NB4 (cell line): ENCODE measurements at regions not wholly inside any gene's neighbourhood (a gene's known extent, or its start where the extent isn't known, plus 50 kb on each side); places are given as distances from the start of the nearest gene placed in this dataset.
A peak's percentile ranks its signal among the peaks of the same experiment; 100 is the strongest.
"Not testable (repeated sequence)": the region's sequence is repeated elsewhere in the genome, so short reads cannot be mapped to it uniquely, and the experiment has no call there.

Source experiments
- DNase-seq: peaks from one replicate; pipeline ENCODE4 v3.0.0; 2010; ENCODE audit warnings: low read depth
- H3K4me3 ChIP-seq: one replicate; pipeline ENCODE4 v1.5.1; 2011; ENCODE audit warnings: mild to moderate bottlenecking, low read depth, low read length, moderate library complexity
- CTCF ChIP-seq: IDR thresholded peaks from one replicate; pipeline ENCODE4 v1.5.1; 2012; ENCODE audit warnings: low read depth, low read length
- MAX ChIP-seq: IDR thresholded peaks from 2 replicates; pipeline ENCODE4 v1.6.1; 2011; ENCODE audit warnings: low read depth, low read length
- MYC ChIP-seq: IDR thresholded peaks from 2 replicates; pipeline ENCODE4 v1.6.1; 2011; ENCODE audit warnings: low read depth, low read length
- POLR2A ChIP-seq: IDR thresholded peaks from 2 replicates; pipeline ENCODE4 v1.6.1; 2011; ENCODE audit warnings: mild to moderate bottlenecking; ENCODE audit not compliant: insufficient read length; ENCODE audit errors: extremely low read depth

GRCh38 chr2:236915726-236916125 lies 170.0 kb upstream of the COPS8 start:
- TF ChIP-seq MAX (no peak), MYC (no peak), CTCF (no peak), POLR2A (no peak)
- H3K4me3 ChIP-seq, result no peak overlapping the region
- no peak for DNase-seq

GRCh38 chr2:236916181-236916580 lies 169.5 kb upstream of the COPS8 start:
- no peak for TF ChIP-seq POLR2A
- no peak for TF ChIP-seq MYC
- no peak for TF ChIP-seq MAX
- no peak for TF ChIP-seq CTCF
- DNase-seq, result no peak
- no peak overlapping the region for H3K4me3 ChIP-seq

GRCh38 chr2:236916651-236917050 lies 169.0 kb upstream of the COPS8 start:
- no peak for DNase-seq
- no peak overlapping the region for H3K4me3 ChIP-seq
- TF ChIP-seq CTCF, result no peak
- TF ChIP-seq MAX, result no peak
- no peak for TF ChIP-seq MYC
- TF ChIP-seq POLR2A, result no peak

GRCh38 chr2:236917164-236917563 lies 168.5 kb upstream of the COPS8 start:
- no peak for DNase-seq
- no peak overlapping the region for H3K4me3 ChIP-seq
- TF ChIP-seq MAX, result no peak
- no peak for TF ChIP-seq MYC
- TF ChIP-seq CTCF, result no peak
- TF ChIP-seq POLR2A, result no peak

GRCh38 chr2:236918545-236918944 lies 167.1 kb upstream of the COPS8 start:
- TF ChIP-seq CTCF, result no peak
- TF ChIP-seq MYC, result no peak
- no peak for TF ChIP-seq MAX
- TF ChIP-seq POLR2A, result no peak
- no peak overlapping the region for H3K4me3 ChIP-seq
- DNase-seq, result no peak

GRCh38 chr2:236919209-236919608 lies 166.5 kb upstream of the COPS8 start:
- no peak overlapping the region for H3K4me3 ChIP-seq
- TF ChIP-seq MYC, result no peak
- TF ChIP-seq MAX, result 0 out of 2 replicates have a peak, but pooled peaks have one; percentile 6
- peak; percentile 45 for DNase-seq

GRCh38 chr2:236919801-236920379 lies 165.8 kb upstream of the COPS8 start:
- DNase-seq, H3K4me3 ChIP-seq: not testable (repeated sequence)
